GM12878 (cell line): ENCODE measurements at regions not wholly inside any gene's neighbourhood (a gene's known extent, or its start where the extent isn't known, plus 50 kb on each side); places are given as distances from the start of the nearest gene placed in this dataset.

Source experiments
- ATAC-seq: fragments of 200-7000 bp; cut with Tn5 transposase; 3 replicates; pipeline ENCODE4 v1.9.1; 2020; ENCODE audit warnings: mild to moderate bottlenecking, moderate library complexity
- BruUV-seq: library from RNA; stranded (reverse); fragments of 400-500 nt; replicated peaks from 2 replicates; lab custom pipeline; 2021; lab: Mats Ljungman, UMichigan
- CTCF ChIA-PET: fragments of 300-600 bp; sonication (Branson Sonifier 250); formaldehyde crosslinking; extraction: SDS; loops from one replicate; lab custom pipeline; 2021; ENCODE audit warnings: inconsistent platforms; lab: Yijun Ruan, JAX
- POLR2A ChIA-PET: fragments of 350-600 bp; formaldehyde crosslinking; extraction: SDS; loops from one replicate; lab custom pipeline; 2021; ENCODE audit warnings: inconsistent platforms; lab: Charles Lee
- RAD21 ChIA-PET: fragments of 300-600 bp; sonication (Branson Sonifier 250); formaldehyde crosslinking; loops from one replicate; lab custom pipeline; 2023; ENCODE audit warnings: antibody characterized with exemption; ENCODE audit not compliant: unreplicated experiment; lab: Charles Lee
- SMC1A ChIA-PET: fragments of 300-600 bp; sonication (Branson Sonifier 250); formaldehyde crosslinking; loops from one replicate; lab custom pipeline; 2023; ENCODE audit not compliant: unreplicated experiment, uncharacterized antibody; lab: Charles Lee
- DNase-seq: peaks from one replicate; pipeline ENCODE4 v3.0.0-alpha.2; 2011; ENCODE audit warnings: low read depth, low spot score
- FAIRE-seq: peaks from 3 replicates; lab custom pipeline; 2011; peaks lifted over from hg19 to GRCh38; lab: Jason Lieb, UNC
- H2AFZ ChIP-seq: 2 replicates; pipeline ENCODE4 v1.6.0; 2011; ENCODE audit warnings: low read depth, low read length, control low read depth; ENCODE audit not compliant: control insufficient read depth
- H3K27ac ChIP-seq: 2 replicates; pipeline ENCODE4 v1.5.1; 2011; ENCODE audit warnings: control low read depth; ENCODE audit not compliant: control insufficient read depth, insufficient read depth
- H3K27me3 ChIP-seq, 2 experiments: replicated peaks in 1 of 2; 2 replicates each; pipeline versions ENCODE4 v1.6.0 to v1.6.1; 2011; ENCODE audit warnings: low read length in 1 of 2; ENCODE audit not compliant: control insufficient read depth in 2 of 2, insufficient read depth in 2 of 2
- H3K36me3 ChIP-seq, 2 experiments: 2 replicates each; pipeline ENCODE4 v1.5.1; 2011; ENCODE audit warnings: low read length in 1 of 2; ENCODE audit not compliant: control insufficient read depth in 2 of 2, insufficient read depth in 2 of 2
- H3K4me1 ChIP-seq: 2 replicates; pipeline ENCODE4 v1.6.1; 2011; ENCODE audit warnings: mild to moderate bottlenecking, low read length, moderate library complexity, mixed read lengths; ENCODE audit not compliant: control insufficient read depth, insufficient read depth
- H3K4me2 ChIP-seq: 2 replicates; pipeline ENCODE4 v1.6.0; 2011; ENCODE audit warnings: control low read depth; ENCODE audit not compliant: control insufficient read depth, insufficient read depth
- H3K4me3 ChIP-seq: fragments of 200-600 bp; sonication (generic); 2 replicates; pipeline ENCODE4 v1.5.1; 2016
- H3K79me2 ChIP-seq: 2 replicates; pipeline ENCODE4 v1.6.0; 2011; ENCODE audit warnings: low read length; ENCODE audit not compliant: control insufficient read depth, insufficient read depth
- H3K9ac ChIP-seq: 2 replicates; pipeline ENCODE4 v1.8.0; 2011; ENCODE audit warnings: low read length, control low read depth, mixed read lengths; ENCODE audit not compliant: control insufficient read depth, insufficient read depth
- H3K9me3 ChIP-seq: replicated peaks from 3 replicates; pipeline ENCODE4 v1.5.1; 2011; ENCODE audit warnings: mild to moderate bottlenecking, low read length; ENCODE audit not compliant: control insufficient read depth, insufficient read depth
- H4K20me1 ChIP-seq: 2 replicates; pipeline ENCODE4 v1.6.0; 2011; ENCODE audit not compliant: control insufficient read depth, insufficient read depth
- ASH2L ChIP-seq: fragments of 300-600, 200-600 bp; sonication (generic); IDR thresholded peaks from 2 replicates; pipeline ENCODE4 v1.6.1; 2017; ENCODE audit warnings: low read depth, mild to moderate bottlenecking, borderline replicate concordance
- BRCA1 ChIP-seq: IDR thresholded peaks from 2 replicates; pipeline ENCODE4 v1.6.1; 2011; ENCODE audit warnings: low read depth, low read length, improper control_type of control experiment
- E4F1 ChIP-seq: fragments of 450-650 bp; IDR thresholded peaks from 2 replicates; pipeline ENCODE4 v1.6.1; 2018; ENCODE audit warnings: borderline replicate concordance, mild to moderate bottlenecking; ENCODE audit not compliant: partially characterized antibody
- MAX ChIP-seq: IDR thresholded peaks from 2 replicates; pipeline ENCODE4 v1.6.1; 2012; ENCODE audit warnings: low read depth, low read length, improper control_type of control experiment
- MLLT1 ChIP-seq: fragments of 450-650 bp; IDR thresholded peaks from 2 replicates; pipeline ENCODE4 v1.6.1; 2016; ENCODE audit warnings: mild to moderate bottlenecking
- NFYA ChIP-seq: IDR thresholded peaks from 2 replicates; pipeline ENCODE4 v1.6.1; 2011; ENCODE audit warnings: low read depth, mild to moderate bottlenecking, low read length, improper control_type of control experiment, borderline replicate concordance
- NKRF ChIP-seq: fragments of 450-650 bp; conservative IDR thresholded peaks from 2 replicates; pipeline ENCODE4 v1.6.1; 2017; ENCODE audit warnings: mild to moderate bottlenecking, moderate library complexity
- SREBF1 ChIP-seq: IDR thresholded peaks from 2 replicates; pipeline ENCODE4 v1.6.1; 2012; ENCODE audit warnings: mild to moderate bottlenecking, low read length
- SUZ12 ChIP-seq: fragments of 200-600 bp; sonication (generic); IDR thresholded peaks from one replicate; pipeline ENCODE4 v1.6.1; 2018; ENCODE audit warnings: antibody characterized with exemption, mild to moderate bottlenecking; ENCODE audit not compliant: unreplicated experiment
- TCF12 ChIP-seq: IDR thresholded peaks from 2 replicates; pipeline ENCODE4 v1.6.1; 2011; ENCODE audit warnings: low read depth, mild to moderate bottlenecking, low read length
- WGBS: methylation state at CpG from one replicate; pipeline ENCODE4 v1.1.6; 2016; ENCODE audit warnings: low lambda C conversion rate; ENCODE audit not compliant: insufficient replicate concordance, insufficient coverage; ENCODE audit errors: missing lambda C conversion rate; 5-methylcytosine and 5-hydroxymethylcytosine counted together
- in situ Hi-C: fragments of 300-500 bp; cut with MboI; formaldehyde crosslinking; loops from 9 replicates; pipeline ENCODE4 v1.14.3; 2018; ENCODE audit warnings: mixed read lengths
- intact Hi-C: fragments of 100-400 bp; cut with micrococcal nuclease; formaldehyde crosslinking; loops from one replicate; pipeline ENCODE4 v1.14.2; 2022; ENCODE audit not compliant: unreplicated experiment

- no peaks in the 10 kb centered on the region for H3K9me3 ChIP-seq
- ChIA-PET POLR2A (no interaction called here), RAD21 (no interaction called here), CTCF (interaction anchor here (1.2 kb wide), 1 partner anchor 11 kb away, joined by 3 read pairs; no protein-coding TSS in a partner anchor), SMC1A (interaction anchor here (0.6 kb wide), 1 partner anchor 179 kb away, joined by 4 read pairs; no protein-coding TSS in a partner anchor)
- H4K20me1 ChIP-seq = no peaks in the 10 kb centered on the region
- H3K4me1 ChIP-seq = no peaks in the 10 kb centered on the region
- ATAC-seq (no peak), DNase-seq (no peak), FAIRE-seq (no peak)
- H2AFZ ChIP-seq = no peak overlapping the region
- H3K9ac ChIP-seq = no peak overlapping the region
- H3K27ac ChIP-seq = no peak overlapping the region
- TF ChIP-seq MLLT1 (no peak), MAX (no peak), E4F1 (no peak), ASH2L (no peak), TCF12 (no peak), NFYA (no peak), BRCA1 (no peak), SREBF1 (no peak), SUZ12 (no peak), NKRF (no peak)
- no TSS peak for BruUV-seq
- no peaks in the 10 kb centered on the region for H3K36me3 ChIP-seq
- intact Hi-C loops (no loop called here), in situ Hi-C loops (no loop called here)
- H3K4me2 ChIP-seq = no peak overlapping the region
- no peaks in the 10 kb centered on the region for H3K79me2 ChIP-seq
- WGBS = 47% methylated on average over 2 of the region's 2 CpGs
- no peaks in the 10 kb centered on the region for H3K27me3 ChIP-seq
- no peak overlapping the region for H3K4me3 ChIP-seq
Observed at GRCh38 chr7:124089621-124090020, 56.8 kb upstream of the TMEM229A start.
